UCSD-AML1 (cell line): ENCODE measurements at regions not wholly inside any gene's neighbourhood (a gene's known extent, or its start where the extent isn't known, plus 50 kb on each side); places are given as distances from the start of the nearest gene placed in this dataset.

Source experiments
- DNase-seq: peaks from one replicate; lab custom pipeline; 2025; ENCODE audit not compliant: unreplicated experiment; lab: John Stamatoyannopoulos, UW

- no peak for DNase-seq
These were observed 307.7 kb upstream of the SLC10A2 start for GRCh38 chr13:103373916-103374315.

- no peak for DNase-seq
These were observed 305.1 kb upstream of the SLC10A2 start for GRCh38 chr13:103371271-103371670.

GRCh38 chr13:103370790-103371189, 304.6 kb upstream of the SLC10A2 start:
- no peak for DNase-seq

DNA sequence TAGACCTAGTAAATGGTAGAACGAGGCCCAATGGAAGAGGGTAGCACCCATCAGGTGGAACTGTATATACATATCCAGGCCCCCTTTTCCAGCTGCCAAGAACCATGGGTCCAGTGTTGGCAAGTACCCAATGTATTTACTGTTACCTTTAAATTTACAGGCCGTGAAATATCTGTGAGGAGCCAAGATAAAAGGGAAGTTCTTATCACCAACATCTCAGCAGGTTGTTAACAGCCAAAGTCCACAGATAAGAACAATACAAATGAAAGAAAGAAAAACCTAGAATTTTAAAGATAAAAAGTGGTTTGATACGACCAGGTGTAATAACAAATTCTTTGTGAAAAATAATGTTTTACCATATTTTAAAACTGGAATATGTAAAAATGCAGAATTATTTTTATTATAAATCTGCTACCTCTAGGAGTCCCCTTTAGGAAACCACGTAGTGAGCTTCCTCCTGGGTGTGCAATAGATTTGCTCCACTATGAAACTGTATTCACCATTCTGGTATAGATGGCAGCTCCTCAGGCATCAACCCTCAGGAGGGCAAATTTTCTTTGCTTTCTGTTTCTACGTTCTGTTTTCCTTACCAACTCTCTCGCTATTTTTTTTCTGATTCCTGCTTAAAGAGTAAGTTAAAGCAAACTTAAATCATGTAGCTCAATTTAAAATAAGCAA, 292.2 kb upstream of the SLC10A2 start:
- no peak for DNase-seq

DNA sequence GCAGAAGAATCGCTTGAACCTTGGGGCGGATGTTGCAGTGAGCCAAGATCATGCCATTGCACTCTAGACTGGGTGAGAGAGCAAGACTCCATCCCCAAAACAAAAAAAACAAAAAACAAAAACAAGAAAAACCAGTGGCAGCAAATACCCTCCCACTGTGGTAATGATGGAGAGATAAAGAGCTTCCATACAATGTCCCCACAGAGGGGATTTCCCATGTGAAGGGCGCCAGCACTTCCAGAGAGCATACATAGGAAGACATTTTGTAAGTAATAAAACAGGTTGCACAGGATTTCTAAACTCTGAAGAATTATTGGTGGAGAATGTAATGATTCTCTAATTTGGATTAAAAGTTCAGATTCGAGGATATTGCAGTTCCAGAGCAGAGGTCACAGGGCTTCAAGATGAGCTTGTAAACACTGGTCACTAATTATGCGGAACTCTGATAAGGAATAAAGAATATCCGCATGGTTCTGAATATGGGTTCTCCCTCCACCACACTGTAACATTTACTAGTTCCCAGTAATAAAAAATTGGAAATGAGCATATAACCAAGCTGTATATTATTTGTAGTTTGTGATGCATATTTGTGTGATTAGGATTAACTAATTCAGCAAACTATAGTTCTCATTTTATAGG, 290.1 kb upstream of the SLC10A2 start:
- no peak for DNase-seq

- no peak for DNase-seq
These were observed 288.0 kb upstream of the SLC10A2 start for GRCh38 chr13:103354171-103354570.

- DNase-seq: no peak
These were observed 285.0 kb upstream of the SLC10A2 start for GRCh38 chr13:103351035-103351828.

DNA sequence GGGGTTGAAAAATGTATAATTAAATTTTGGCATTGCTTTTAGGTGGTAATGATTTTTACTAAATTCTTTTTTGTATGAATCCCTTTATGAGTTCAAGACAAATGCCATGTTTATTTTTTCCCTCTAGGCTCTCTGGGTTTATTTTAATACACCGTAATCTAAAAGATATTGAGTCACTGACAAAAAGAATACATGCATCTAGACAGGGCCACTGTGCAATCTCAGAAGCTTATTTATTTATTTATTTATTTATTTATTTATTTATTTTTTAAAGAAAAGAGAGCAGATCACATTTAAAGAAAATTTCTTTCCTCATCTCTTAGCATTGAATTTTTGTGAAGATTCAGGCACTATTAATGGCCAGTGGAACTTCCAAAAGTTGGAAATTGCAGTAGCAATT, 283.9 kb upstream of the SLC10A2 start:
- DNase-seq: no peak

GRCh38 chr13:103349211-103349980, 283.2 kb upstream of the SLC10A2 start:
- DNase-seq: no peak

DNA sequence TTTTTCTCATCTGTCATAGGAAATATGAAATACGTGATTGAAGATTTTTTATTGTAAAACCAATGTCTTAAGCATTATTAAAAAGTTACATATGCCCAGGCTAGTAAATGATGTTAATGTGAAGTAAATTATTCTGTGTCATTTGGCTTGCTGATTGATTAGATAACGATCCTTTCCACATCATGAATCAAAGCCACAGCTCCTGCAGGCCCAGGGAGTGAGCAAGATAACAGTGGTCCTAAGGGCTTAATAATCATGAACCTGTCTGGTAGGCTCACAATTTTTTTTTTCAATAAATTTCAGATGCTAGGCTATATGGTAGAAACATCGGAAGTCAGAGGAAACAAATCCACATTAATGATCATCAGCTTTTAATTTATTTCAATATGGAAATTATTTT, 269.0 kb upstream of the SLC10A2 start:
- DNase-seq: no peak

GRCh38 chr13:103331924-103332323, 265.7 kb upstream of the SLC10A2 start:
- no peak for DNase-seq

GRCh38 chr13:103328899-103329298, 262.7 kb upstream of the SLC10A2 start:
- no peak for DNase-seq

DNA sequence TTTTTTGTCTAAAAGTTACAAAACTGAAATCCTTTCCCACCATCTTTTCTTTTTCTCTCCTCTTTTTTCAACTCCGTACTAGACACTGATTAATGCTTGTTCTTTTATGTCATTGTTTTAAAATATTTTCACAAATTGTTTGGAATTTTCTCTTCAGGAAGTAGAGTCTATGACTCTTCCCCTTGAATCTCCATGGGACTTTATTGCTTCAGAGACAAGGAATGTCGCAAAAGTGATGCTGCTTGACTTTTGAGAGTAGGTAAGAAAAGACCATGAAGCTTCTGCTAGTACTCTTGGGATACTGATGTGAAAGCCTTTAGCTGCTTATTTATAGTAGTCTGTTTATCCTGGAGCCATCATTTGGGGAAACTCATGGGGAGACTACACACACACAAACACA, 260.1 kb upstream of the SLC10A2 start:
- DNase-seq: no peak

GRCh38 chr13:103325672-103326071, 259.5 kb upstream of the SLC10A2 start:
- no peak for DNase-seq

GRCh38 chr13:103324641-103325040, 258.4 kb upstream of the SLC10A2 start:
- DNase-seq: no peak

GRCh38 chr13:103315711-103316110, 249.5 kb upstream of the SLC10A2 start:
- DNase-seq: no peak

- DNase-seq: no peak
These were observed 246.2 kb upstream of the SLC10A2 start for GRCh38 chr13:103312467-103312866.

DNA sequence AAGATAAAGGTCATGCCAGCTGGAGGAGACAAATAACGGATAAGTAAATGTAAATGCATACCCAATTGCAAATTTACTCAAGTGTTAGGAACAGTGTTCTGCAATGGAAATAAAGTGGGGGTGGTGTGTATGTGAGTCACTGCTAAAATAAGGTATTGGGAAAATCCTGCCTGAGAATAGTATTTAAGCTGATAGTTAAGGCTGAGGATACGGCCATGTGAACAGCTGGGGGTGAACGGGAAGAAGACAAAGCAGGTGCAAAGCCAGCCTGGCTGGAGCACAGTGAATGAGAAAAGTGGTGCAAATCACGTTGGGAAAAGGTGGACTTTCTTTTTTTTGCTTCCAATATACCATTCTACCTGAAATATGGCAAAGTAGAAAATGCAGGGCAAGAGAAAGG, 242.4 kb upstream of the SLC10A2 start:
- DNase-seq: no peak

DNA sequence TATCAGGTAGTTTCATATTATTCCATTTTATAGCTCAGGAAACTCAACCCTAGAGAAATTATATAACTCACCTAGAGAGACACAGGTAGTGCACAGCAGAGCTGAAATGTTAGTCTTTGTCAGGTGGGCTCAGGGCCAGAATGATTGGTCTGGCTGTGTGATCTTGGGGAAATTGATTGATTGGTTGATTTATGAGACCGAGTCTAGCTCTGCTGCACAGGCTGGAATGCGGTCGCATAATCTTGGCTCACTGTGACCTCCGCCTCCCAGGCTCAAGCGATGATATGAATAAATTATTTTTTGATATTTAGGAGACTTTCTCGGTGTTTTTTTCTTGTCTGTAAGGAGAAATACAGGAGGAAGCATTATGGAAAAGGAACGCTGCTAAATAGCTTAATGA, 239.9 kb upstream of the SLC10A2 start:
- DNase-seq: no peak

DNA sequence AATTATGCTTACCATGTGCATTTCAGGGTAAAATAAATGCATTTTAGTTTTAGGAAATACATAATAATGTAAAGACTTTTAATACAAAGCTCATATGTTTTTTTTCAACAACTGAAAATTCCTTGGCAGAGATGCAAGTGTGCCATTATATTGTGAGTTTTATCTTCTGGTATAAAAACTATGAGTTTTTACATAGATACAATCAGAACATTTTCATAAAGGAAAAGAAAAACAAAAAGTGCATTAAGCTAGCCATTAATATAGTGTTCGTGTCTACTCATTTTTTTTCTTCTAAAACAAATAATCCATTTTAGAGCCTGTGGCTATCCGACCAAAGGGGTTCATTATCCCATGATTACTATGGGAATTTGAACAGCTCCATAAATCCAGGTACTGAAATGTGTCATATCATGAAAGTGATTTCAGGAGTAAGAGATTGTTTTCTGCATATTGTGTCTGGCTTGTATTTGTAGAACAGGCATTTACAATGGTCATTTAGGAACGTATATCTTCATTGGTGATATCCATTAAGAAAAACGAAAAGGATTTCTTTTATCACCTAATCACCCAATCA, 236.9 kb upstream of the SLC10A2 start:
- no peak for DNase-seq

GRCh38 chr13:103302676-103303075, 236.5 kb upstream of the SLC10A2 start:
- no peak for DNase-seq
